ENCODE measurements at regions not wholly inside any gene's neighbourhood (a gene's known extent, or its start where the extent isn't known, plus 50 kb on each side); places are given as distances from the start of the nearest gene placed in this dataset.

GRCh38 chr4:15237648-15238230 lies 190.1 kb upstream of the C1QTNF7 start:
- TF ChIP-seq, protein P1, sequence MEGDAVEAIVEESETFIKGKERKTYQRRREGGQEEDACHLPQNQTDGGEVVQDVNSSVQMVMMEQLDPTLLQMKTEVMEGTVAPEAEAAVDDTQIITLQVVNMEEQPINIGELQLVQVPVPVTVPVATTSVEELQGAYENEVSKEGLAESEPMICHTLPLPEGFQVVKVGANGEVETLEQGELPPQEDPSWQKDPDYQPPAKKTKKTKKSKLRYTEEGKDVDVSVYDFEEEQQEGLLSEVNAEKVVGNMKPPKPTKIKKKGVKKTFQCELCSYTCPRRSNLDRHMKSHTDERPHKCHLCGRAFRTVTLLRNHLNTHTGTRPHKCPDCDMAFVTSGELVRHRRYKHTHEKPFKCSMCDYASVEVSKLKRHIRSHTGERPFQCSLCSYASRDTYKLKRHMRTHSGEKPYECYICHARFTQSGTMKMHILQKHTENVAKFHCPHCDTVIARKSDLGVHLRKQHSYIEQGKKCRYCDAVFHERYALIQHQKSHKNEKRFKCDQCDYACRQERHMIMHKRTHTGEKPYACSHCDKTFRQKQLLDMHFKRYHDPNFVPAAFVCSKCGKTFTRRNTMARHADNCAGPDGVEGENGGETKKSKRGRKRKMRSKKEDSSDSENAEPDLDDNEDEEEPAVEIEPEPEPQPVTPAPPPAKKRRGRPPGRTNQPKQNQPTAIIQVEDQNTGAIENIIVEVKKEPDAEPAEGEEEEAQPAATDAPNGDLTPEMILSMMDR (IDR thresholded peaks at IDR 0.05; ENCODE audit: low read depth, low read length, poor library complexity, severe bottlenecking): no peak
- no peak for TF ChIP-seq EZH2phosphoT487 (IDR thresholded peaks at IDR 0.05; ENCODE audit: borderline replicate concordance, low read length)

All from DOHH2 (cell line).